Fibroblast of villous mesenchyme (primary cell): ENCODE measurements at regions not wholly inside any gene's neighbourhood (a gene's known extent, or its start where the extent isn't known, plus 50 kb on each side); places are given as distances from the start of the nearest gene placed in this dataset.

Source experiments
- DNase-seq: peaks from one replicate; pipeline ENCODE4 v3.0.0-alpha.2; 2010; ENCODE audit warnings: low read depth
- H3K4me3 ChIP-seq: 2 replicates; pipeline ENCODE4 v1.5.1; 2011; ENCODE audit warnings: low read depth, mild to moderate bottlenecking, low read length
- TF ChIP-seq, protein P1 (sequence below): IDR thresholded peaks from 2 replicates; pipeline ENCODE4 v1.5.1; 2012; ENCODE audit warnings: low read depth, mild to moderate bottlenecking, low read length; ENCODE audit not compliant: insufficient read depth

- DNase-seq: no peak
Measured at GRCh38 chr4:1479454-1479853, 73.2 kb upstream of the NKX1-1 start.

DNA sequence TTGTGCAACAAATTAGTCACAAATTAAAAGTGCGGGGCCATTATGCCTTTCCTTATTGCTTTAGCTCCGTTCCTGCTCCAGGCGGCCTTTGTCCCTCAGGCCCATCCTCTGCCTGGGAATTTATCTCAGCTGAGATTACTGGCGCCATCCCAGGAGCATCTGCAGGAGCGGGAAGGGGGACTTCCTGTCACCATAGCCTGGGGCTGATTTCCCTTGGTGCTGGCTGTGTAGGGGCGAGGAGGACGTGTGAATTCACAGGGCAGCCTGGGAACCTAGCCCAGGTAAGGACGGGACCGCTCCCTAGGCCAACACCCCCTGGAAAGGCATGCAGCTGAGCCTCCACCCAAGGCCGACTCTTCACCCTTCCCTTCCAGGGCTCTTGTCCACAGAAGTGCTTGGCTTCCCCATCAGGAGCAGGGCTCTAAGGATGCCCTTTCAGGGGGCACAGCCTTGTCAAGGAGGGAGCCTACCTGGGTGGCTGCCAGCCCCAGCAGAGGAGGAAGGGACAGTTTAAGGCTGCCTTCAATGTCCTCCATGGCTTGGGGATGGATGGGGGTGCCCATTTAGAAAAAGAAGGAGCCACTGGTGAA, 72.6 kb upstream of the NKX1-1 start:
- TF ChIP-seq, protein P1, sequence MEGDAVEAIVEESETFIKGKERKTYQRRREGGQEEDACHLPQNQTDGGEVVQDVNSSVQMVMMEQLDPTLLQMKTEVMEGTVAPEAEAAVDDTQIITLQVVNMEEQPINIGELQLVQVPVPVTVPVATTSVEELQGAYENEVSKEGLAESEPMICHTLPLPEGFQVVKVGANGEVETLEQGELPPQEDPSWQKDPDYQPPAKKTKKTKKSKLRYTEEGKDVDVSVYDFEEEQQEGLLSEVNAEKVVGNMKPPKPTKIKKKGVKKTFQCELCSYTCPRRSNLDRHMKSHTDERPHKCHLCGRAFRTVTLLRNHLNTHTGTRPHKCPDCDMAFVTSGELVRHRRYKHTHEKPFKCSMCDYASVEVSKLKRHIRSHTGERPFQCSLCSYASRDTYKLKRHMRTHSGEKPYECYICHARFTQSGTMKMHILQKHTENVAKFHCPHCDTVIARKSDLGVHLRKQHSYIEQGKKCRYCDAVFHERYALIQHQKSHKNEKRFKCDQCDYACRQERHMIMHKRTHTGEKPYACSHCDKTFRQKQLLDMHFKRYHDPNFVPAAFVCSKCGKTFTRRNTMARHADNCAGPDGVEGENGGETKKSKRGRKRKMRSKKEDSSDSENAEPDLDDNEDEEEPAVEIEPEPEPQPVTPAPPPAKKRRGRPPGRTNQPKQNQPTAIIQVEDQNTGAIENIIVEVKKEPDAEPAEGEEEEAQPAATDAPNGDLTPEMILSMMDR: no peak

More at GRCh38 chr4:1479454-1479853, 73.2 kb upstream of the NKX1-1 start:
- TF ChIP-seq, protein P1: no peak
- H3K4me3 ChIP-seq: no peak overlapping the region

DNA sequence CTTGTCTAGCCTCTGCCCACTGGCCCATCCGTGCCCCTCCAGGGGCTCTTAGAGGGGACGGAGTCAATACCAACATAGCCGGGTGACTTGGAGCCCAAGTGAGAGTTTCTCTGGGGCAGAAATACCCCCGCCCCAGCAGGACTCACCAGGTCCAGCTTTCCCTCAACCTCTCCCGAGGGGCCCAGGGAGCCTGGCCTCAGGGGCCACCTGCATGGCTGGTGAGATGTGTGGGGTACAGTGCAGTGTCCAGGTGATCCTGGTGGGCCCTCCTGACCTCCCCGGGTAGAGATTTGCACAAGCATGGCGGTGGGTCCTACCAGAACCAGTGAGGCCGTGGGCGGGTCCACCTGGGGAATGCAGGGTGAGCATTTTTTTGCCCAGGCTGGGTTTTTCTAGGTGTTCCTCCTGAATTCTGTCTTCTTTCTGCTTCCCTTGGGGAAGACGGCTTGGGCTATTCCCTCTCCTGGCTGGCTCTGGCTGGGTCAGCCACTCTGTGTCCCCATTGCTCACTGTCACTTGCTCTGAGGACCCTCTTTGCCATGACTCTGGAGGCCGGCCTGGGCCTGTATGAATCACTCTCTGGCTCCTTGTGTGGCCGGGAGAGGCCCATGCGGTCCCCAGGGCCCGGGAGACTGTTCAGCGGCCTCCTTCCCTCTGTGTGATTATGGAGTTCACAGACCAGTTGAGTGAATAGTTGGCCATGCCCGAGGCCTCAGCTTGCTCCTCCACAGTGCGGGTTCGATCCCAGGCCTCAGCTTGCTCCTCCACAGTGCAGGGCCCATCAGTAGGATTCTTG, 71.0 kb upstream of the NKX1-1 start:
- DNase-seq: no peak
- H3K4me3 ChIP-seq: no peak overlapping the region
- TF ChIP-seq, protein P1: no peak

More for the DNA sequence above, 72.6 kb upstream of the NKX1-1 start:
- no peak overlapping the region for H3K4me3 ChIP-seq
- no peak for DNase-seq

DNA sequence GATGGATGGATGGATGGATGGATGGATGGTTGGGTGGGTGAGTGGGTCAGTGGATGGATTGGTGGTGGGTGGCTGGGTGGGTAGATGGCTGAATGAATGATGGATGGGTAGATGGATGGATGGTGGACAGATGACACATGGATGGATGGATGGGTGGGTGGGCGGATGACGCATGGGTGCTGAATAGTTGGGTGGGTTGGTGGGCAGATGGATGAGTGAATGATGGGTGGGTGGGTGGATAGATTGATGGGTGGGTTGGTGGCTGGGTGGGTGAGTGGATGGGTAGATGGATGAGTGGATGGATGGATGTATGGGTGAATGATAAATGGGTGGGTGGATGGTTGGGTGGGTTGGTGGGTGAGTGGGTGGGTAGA, 69.9 kb upstream of the NKX1-1 start:
- TF ChIP-seq, protein P1: no peak
- DNase-seq: no peak
- H3K4me3 ChIP-seq: no peak overlapping the region

GRCh38 chr4:1475277-1476139, 69.3 kb upstream of the NKX1-1 start:
- no peak overlapping the region for H3K4me3 ChIP-seq

More at GRCh38 chr4:1475277-1476139, 69.3 kb upstream of the NKX1-1 start:
- DNase-seq: no peak
- TF ChIP-seq, protein P1: no peak
